ENCODE measurements at regions not wholly inside any gene's neighbourhood (a gene's known extent, or its start where the extent isn't known, plus 50 kb on each side); places are given as distances from the start of the nearest gene placed in this dataset.

GRCh38 chrX:122880952-122881351 lies 303.1 kb upstream of the GRIA3 start:
- CTCF ChIA-PET = no interaction called here
- no peak for TF ChIP-seq CTCF (IDR thresholded peaks at IDR 0.05; ENCODE audit: insufficient read depth in 1 of 2, low read depth in 1 of 2, low read length in 1 of 2, severe bottlenecking in 1 of 2, unreplicated experiment in 1 of 2)
- Mint-ChIP-seq H3K27ac (ENCODE audit: unreplicated experiment) (no peak overlapping the region), H3K36me3 (ENCODE audit: insufficient read depth, unreplicated experiment) (no peaks in the 10 kb centered on the region), H3K4me3 (ENCODE audit: unreplicated experiment) (no peak overlapping the region), H3K27me3 (ENCODE audit: insufficient read depth, unreplicated experiment) (no peaks in the 10 kb centered on the region), H3K9me3 (ENCODE audit: unreplicated experiment) (no peaks in the 10 kb centered on the region), H3K4me1 (ENCODE audit: low read depth, unreplicated experiment) (no peaks in the 10 kb centered on the region)
- Histone ChIP-seq H3K36me3 (ENCODE audit: control insufficient read depth, insufficient read depth, low read length) (no peaks in the 10 kb centered on the region), H3K27me3 (replicated peaks; ENCODE audit: control insufficient read depth, insufficient read depth, low read length) (no peaks in the 10 kb centered on the region), H3K4me3 (ENCODE audit: low read depth, low read length) (no peak overlapping the region), H3K4me1 (no peaks in the 10 kb centered on the region), H3K9me3 (no peaks in the 10 kb centered on the region)
- intact Hi-C loops (cut with micrococcal nuclease; ENCODE audit: unreplicated experiment) = no loop called here
- no peak for DNase-seq
- no TSS peak for BruUV-seq (replicated peaks)
- POLR2A ChIA-PET = no interaction called here

- Histone ChIP-seq H3K4me1 (no peaks in the 10 kb centered on the region), H3K27me3 (replicated peaks; ENCODE audit: control insufficient read depth, insufficient read depth, low read length) (no peaks in the 10 kb centered on the region), H3K36me3 (ENCODE audit: control insufficient read depth, insufficient read depth, low read length) (no peaks in the 10 kb centered on the region), H3K4me3 (ENCODE audit: low read depth, low read length) (no peak overlapping the region), H3K9me3 (no peaks in the 10 kb centered on the region)
- no peak for TF ChIP-seq CTCF (IDR thresholded peaks at IDR 0.05; ENCODE audit: insufficient read depth in 1 of 2, low read depth in 1 of 2, low read length in 1 of 2, severe bottlenecking in 1 of 2, unreplicated experiment in 1 of 2)
- BruUV-seq (replicated peaks) = no TSS peak
- Mint-ChIP-seq H3K4me3 (ENCODE audit: unreplicated experiment) (no peak overlapping the region), H3K36me3 (ENCODE audit: insufficient read depth, unreplicated experiment) (no peaks in the 10 kb centered on the region), H3K9me3 (ENCODE audit: unreplicated experiment) (no peaks in the 10 kb centered on the region), H3K4me1 (ENCODE audit: low read depth, unreplicated experiment) (no peaks in the 10 kb centered on the region), H3K27ac (ENCODE audit: unreplicated experiment) (no peak overlapping the region), H3K27me3 (ENCODE audit: insufficient read depth, unreplicated experiment) (no peaks in the 10 kb centered on the region)
- POLR2A ChIA-PET = no interaction called here
- DNase-seq = no peak
- CTCF ChIA-PET = no interaction called here
- intact Hi-C loops (cut with micrococcal nuclease; ENCODE audit: unreplicated experiment) = no loop called here
These were observed 293.3 kb upstream of the GRIA3 start for GRCh38 chrX:122890729-122891128.

- POLR2A ChIA-PET = no interaction called here
- Histone ChIP-seq H3K27me3 (replicated peaks; ENCODE audit: control insufficient read depth, insufficient read depth, low read length) (no peaks in the 10 kb centered on the region), H3K9me3 (no peaks in the 10 kb centered on the region), H3K4me3 (ENCODE audit: low read depth, low read length) (no peak overlapping the region), H3K36me3 (ENCODE audit: control insufficient read depth, insufficient read depth, low read length) (no peaks in the 10 kb centered on the region), H3K4me1 (no peaks in the 10 kb centered on the region)
- Mint-ChIP-seq H3K9me3 (ENCODE audit: unreplicated experiment) (no peaks in the 10 kb centered on the region), H3K27ac (ENCODE audit: unreplicated experiment) (no peak overlapping the region), H3K27me3 (ENCODE audit: insufficient read depth, unreplicated experiment) (no peaks in the 10 kb centered on the region), H3K4me1 (ENCODE audit: low read depth, unreplicated experiment) (no peaks in the 10 kb centered on the region), H3K36me3 (ENCODE audit: insufficient read depth, unreplicated experiment) (no peaks in the 10 kb centered on the region), H3K4me3 (ENCODE audit: unreplicated experiment) (no peak overlapping the region)
- TF ChIP-seq CTCF (IDR thresholded peaks at IDR 0.05; ENCODE audit: insufficient read depth in 1 of 2, low read depth in 1 of 2, low read length in 1 of 2, severe bottlenecking in 1 of 2, unreplicated experiment in 1 of 2) = no peak
- no peak for DNase-seq
- BruUV-seq (replicated peaks) = no TSS peak
- intact Hi-C loops (cut with micrococcal nuclease; ENCODE audit: unreplicated experiment) = no loop called here
- CTCF ChIA-PET = no interaction called here
These were observed 277.4 kb upstream of the GRIA3 start for GRCh38 chrX:122906726-122907125.

Data from Caco-2 (cell line).